NCI-H226 (cell line): ENCODE measurements at regions not wholly inside any gene's neighbourhood (a gene's known extent, or its start where the extent isn't known, plus 50 kb on each side); places are given as distances from the start of the nearest gene placed in this dataset.

ENCODE experiments used
- DNase-seq: peaks from one replicate; pipeline ENCODE4 v3.0.0-alpha.2; 2015

DNA sequence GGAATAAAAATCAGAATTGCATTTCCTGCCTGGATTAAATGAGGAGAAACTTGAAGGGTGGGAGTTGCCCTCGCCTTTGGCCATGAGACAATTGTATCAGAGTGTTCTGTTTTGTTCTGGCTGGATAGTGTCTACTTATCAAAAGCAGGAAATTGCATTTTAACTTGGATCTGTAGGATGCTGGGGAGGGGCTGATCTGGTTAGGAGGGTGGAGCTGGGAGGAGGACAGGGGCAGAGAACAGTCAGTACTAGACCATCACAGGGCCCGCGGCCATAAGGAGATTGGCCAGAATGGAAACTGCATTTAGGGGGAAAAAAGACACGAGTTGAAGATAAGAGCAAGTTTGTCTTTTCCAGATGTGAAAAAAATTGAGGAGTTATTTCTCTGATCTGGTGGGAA lies 199.1 kb upstream of the POU3F3 start:
- no peak for DNase-seq

DNA sequence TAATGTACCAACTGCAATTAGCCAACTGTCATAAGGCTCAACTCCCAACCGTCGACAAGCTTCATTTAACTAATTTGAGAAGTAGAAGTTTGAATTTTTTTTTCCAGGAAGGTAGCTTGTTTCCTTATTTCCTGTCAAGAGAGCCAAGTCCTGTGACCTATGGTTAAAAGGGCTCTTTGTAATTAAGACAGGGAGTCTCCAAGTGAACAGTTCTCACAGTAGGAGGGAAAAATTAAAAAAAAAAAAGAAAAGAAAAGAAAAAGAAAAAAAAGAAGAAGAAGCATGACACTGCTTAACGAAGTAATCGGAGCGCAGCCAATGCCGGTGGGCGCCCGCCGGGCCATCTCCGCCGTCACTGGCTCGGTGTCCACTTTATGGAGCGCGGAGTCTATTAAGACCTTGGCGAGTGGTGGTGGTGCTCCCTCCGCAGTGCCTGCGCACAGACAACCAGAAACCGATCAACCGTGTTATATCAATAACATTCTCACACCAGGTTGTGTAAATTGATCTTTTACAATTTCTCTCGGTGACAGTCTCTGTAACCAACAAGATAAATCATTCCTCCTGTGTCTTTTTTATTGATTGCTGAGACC lies 197.2 kb upstream of the POU3F3 start:
- DNase-seq, result no peak

DNA sequence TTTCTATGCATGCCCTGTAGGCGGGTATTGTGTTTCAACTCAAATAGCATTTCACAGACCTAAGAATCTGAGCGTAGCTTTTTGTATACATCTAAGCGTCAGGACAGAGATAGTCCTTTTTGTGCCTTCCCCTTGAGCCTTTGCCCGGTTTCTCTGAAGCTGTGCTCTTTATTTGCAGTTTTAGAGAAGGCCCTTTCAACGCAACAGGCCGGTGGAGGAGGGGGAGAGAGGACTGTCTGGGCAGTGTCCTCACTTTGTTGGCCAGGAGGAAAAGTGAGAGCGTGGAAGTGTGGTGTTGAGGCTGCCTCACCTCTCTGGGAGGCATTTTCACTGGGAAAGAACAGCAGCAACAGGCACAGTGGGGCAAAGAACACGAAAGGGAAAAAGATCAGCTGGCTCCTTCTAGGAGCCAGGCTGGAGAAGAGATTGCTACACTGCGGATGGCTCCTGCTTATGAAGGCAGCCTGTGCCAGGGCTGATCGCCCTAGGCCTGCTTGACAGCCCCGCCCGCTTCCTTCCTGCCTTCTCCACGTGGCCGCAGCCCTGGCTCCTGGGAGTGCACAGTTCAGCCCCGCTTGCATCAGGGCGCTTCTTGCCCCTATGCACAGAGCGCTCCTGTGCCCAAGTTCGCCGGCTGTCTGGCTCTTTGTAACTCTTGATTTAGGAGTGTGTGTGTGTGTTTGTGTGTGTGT lies 195.6 kb upstream of the POU3F3 start:
- DNase-seq, result no peak

DNA sequence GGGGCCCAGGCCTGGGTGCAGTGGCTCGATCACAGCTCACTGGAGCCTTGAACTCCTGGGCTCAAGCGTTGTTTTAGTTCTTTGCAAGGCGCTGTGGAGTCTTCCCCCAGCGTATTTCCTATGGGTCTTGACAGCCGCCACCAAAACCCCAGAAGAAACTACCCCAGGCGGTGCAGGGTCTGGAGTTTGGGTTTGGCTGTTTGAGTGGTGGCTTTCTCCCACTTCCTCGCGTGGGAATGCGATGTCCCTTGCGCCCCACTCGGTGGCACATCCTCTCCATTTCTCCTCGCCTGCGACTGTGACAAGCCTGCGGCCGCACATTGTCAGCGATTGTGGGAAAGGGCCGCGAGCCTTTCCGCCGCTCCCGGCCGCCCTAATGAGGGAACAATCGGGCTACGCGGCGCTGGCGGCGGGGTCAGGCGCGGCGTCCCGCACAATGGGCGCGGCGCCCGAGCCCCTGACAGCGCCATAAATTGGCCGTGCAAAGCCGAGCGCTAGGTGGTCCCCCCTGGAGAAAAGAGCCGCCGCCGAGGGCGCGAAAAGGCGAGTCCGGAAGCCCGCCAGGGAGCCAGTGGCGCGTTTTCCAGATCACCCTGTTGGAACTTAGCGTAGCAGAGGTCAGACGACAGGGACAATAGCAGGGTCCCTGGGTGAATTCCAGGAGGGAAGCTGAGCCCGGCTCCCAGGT lies 194.9 kb upstream of the POU3F3 start:
- DNase-seq, result no peak

DNA sequence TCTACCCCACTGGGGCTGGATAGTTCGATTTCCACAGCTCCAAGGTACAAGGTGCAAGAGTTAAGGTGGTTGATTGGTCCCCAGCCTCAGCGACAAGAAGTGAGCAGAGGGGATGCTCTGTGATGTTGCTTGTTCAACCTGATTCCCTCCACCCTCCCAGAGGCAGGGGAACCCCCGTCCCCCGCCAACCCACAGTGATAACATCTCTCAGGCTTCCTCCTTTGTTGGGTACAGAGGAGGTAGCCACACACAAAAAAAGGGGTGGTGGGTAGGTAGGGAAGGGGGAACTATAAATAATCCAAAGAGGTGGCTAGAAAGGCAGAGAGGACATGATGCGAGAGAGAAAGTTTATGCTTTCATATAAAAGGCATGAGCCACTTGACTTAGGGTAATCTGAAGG lies 192.9 kb upstream of the POU3F3 start:
- DNase-seq, result no peak

DNA sequence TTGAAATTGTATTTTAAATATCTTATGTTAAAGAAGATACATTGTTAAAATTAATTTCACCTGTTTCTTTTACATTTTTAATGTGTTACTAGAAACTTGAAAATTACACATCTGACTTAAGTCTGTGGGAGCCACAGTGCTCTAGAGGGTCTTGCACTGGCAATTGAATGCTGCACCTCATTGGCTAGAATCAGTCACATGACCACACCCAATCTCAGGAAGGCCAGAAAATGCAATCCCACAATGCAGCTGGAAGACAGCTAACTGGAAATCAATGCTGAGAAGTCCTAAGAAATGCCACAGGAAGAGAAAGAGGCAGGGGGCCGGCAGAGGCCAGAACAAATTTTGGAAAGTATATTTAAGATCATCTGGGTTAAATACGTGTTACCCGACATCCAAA lies 189.2 kb upstream of the POU3F3 start:
- DNase-seq, result no peak

DNA sequence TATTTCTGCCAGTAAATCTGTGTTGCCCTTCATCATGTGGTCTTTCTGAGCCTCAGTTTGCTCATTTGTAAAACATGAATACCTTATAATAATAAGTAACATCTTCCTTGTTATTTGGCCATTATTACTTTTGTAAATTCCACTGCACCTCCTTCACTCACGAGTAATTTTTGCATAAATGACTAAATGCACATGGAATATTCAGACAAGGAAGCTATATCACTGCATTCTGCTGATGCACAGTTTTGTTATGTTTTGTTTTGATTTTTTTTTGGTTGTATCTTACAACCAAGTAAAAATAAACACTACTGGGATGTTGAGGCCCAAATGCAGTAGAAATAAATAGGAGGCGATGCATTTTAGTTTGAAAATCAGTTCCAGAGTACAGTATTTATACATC lies 185.3 kb upstream of the POU3F3 start:
- no peak for DNase-seq

DNA sequence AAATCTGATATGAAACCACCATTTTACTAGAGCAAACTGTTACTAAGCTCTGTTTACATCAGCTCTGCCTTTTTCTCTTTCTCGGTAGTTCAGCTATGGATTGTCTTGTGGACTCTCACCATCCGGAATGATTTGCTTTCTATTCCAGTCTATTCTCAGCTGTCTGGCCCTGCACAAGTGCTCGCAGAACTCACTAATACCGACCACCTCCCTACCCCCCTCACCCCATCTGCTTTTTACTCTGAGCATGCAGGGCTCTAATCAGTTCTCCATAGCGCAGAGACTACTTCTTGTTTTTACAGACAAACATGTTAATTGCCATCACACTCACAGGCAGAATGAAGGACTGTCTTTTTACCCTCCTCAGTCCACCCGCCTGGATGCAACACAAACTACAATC lies 180.7 kb upstream of the POU3F3 start:
- DNase-seq, result no peak

DNA sequence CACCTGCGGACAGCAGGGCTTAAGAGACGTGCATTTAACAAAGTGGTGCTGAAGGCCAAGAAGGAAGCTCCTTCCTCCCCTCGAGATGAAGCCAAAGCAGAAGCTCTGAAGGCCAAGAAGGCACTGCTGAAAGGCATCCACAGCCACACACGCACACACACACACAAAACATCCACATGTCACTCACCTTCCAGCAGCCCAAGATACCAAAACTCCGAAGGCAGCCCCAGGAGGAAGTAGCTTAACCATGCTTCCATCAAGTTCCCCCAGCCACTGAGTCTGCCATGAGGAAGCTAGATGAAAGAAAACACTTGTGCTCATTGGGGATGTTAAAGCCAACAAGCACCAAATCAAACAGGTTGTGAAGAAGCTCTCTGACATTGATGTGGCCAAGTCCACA lies 175.7 kb upstream of the POU3F3 start:
- no peak for DNase-seq

DNA sequence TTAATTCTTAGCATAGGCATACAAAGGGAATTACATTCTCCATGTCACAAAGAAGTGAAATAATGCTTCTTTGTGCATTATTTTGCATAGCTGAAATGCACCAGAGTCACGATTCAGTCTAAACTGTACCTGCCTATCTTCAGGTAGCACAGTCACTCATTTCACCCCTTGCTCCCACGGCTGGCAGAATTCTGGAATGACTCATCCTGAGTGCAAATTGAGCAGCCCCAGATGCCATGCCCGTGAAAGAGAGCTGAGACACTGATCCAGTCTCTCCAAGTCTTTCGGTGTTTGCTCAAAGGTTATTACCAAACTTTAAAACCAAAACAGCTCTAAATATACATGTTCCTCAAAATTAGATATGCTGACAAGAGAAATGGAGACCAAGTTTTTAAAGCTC lies 168.3 kb upstream of the POU3F3 start:
- DNase-seq, result no peak

DNA sequence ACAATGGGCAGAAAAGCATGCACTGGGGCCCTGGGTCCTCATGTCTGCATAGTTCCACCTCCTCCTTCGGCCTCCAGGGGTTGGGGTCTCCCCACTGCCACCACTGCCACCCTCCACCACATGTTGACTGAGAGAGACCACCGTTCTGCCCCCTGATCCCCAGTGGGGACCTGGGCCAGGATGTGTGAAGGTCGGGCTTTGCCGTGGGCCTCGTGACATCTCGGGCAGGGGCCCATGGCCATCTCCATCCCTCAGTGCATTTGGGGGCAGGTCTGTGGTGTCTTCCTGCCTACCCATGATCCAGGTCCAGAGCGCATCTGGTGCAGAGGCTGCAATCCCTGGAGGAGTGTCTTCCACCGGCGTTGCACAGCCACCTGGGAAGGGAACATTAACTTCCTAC lies 166.8 kb upstream of the POU3F3 start:
- no peak for DNase-seq

DNA sequence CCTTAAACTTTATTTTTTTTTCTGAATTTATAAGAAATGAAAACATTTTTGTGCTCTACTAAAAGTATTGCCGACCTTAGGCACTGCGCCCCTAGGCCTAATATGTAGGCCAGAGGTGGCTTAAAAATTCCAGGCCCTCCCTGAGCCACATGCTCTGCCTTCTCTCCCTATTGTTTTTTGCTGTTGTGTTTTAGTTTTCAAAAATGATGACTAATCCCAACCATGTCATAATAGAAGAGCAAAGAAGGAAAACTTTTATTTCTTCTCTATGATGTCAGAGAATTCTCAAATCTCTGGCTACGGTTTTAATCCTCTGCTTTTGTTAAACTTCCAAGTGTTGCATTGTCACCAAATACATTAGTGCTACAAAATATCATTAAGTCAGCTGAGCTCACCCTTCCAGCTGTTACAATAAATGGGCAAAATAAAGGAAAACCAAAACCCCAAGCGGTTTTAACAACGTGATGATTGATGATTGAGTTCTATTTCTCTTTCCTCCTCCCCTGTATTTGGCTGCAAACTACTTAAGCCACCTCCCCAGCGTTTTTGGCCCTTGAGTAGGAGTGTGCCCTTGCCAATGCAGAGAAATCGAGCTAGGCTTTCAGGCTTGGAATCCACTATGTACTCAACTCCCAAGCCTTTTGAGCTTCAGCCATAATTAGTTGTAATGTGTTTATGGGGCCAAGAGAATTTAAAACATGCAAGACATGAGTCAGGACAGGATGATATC lies 163.5 kb upstream of the POU3F3 start:
- no peak for DNase-seq

DNA sequence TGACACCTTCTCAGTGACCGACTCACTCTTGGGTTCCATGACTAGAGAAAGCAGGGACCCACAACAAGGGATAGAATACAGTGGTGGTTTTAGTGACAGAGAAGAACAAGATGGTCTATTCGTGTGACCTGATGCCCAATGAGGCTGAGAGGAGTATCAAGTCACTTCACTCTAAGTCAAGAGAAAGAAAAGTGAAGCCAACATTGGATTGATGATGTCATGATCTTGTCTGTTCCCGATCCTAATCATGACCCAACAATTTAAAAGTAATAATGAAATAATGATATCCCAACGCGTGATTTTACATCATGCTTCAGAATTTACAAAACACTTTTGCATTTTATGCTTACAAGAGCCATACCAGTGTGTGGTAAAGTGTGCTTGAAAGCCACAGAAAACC lies 155.6 kb upstream of the POU3F3 start:
- no peak for DNase-seq

DNA sequence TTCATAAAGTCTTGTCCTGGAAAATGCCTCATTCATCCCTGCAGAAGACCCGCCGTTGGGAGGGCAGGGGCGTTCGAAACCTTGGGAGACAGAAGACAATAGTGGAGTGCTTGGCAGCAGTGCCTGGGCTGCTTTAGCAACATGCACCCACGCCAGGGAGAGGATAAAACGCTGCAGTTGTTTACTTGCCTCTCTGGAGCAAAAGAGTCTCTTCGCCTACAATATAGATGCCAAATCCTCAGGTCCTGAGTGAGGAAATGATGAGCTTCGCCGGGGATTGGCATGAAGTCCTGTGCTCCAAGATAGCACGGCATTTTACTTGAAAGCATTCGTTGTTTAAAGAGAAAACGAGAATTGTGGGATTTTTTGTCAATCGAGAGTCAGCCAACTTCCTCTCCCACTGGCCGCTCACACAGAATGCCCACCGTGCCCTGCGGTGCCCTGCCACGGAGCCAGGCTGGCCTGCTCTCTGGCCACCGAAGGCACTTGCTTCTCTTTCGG lies 152.5 kb upstream of the POU3F3 start:
- no peak for DNase-seq

DNA sequence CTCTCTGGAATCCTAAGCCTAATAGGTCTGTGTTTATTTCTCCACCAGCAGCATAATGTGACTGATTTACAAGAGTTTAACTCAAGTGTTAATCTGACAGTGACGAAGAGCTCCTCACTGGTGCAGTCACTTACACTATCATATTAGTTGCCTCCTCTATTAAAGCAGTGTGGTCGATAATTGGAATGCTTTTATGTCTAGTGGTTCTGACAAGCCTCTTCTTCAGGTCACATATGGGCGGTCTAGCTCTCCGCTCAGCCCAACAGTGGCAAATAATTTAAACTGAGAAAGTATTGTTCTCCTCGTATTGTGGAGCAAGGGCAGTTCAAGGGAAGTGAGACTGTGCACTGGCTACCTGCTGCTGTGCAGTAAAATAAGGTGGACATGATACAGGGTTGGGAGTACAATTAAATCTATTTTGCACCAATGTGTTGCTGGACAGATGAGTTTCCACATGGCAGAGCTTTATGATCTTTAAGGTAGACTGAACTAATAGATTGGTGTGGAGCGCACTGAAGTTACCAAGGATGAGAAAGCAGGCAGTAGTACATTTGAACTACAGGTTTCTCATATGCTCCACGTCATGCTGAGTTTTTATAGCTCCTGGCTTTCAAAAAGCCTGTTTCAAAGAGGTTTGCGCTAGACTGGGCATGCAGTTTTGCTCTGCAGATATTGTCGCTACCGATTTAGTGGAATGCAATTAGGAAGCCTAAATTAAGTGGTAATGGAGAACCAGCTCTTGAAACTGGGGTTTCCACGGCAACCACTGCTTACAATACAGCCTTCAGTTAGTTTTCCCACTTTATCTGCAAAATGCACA lies 151.7 kb upstream of the POU3F3 start:
- DNase-seq, result no peak

DNA sequence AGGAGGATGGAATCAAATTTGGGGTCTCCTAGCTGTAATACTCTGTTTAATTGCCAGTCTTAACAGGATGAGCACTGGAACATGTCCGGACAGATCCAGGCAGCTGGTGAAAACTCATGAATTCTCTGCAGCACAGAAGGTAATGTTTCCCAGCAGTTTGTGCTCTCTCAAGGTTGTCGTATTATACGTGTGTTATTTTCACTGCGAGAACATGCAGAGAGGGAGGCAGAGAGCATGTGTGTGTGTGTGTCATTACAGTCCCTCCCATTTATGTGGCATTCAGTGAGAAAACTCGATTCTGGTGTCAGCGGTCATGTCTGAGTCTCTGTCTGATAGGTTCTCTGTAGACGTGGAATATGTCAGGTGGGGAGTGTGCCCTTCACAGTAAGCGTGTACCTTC lies 150.2 kb upstream of the POU3F3 start:
- no peak for DNase-seq

DNA sequence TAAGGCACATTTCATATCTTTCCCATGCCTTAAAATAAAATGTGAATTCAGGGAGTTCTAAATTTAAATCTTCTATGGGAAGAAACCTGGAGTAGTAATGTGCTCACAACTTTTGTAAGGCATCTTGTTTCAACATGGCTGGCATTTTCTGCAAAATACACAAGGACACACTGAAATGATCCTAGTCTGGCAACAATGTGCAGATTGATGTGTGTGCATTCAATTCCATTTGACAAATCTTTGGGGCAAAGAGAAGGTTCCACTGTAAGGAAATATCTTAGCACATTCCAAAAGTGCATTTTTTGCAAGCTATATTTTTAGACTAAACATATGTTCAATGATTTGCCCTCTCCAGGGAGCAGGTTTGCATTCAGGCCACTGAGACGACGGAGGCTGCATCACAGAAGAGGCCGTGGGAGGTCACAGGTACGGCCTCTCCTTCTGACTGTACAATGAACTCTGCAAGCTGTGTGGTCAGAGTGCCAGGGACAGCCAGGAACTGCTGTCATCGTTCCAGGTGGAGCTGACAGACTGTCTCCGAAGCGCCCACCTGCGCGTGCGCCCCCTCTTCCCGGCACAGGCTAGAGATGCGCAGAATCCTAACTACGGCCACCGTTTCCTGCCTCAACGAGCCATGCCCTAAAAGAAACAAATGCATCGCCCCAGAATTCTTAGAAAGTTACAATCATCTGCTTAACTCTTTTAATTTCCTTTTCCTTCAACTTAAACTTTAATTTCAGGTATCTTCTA lies 149.2 kb upstream of the POU3F3 start:
- no peak for DNase-seq

DNA sequence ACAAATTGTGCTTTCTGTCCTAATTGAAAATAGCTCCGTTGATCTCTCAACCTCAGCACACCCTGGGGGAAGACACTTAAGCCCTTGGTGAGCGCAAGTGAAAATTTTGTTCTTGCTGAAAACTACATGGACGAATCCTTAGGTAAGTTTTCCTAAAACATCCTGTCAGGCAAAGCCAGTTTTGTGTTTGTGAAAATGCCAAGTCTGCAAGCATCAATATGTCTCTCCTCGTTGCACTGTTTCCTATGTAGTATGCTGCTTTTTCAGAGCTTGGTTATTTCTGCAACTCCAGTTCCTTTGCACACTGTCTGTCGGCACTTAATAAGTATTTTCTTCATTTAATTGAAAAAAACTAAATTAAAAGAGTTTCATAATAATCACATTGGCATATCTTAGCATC lies 146.9 kb upstream of the POU3F3 start:
- DNase-seq, result no peak

DNA sequence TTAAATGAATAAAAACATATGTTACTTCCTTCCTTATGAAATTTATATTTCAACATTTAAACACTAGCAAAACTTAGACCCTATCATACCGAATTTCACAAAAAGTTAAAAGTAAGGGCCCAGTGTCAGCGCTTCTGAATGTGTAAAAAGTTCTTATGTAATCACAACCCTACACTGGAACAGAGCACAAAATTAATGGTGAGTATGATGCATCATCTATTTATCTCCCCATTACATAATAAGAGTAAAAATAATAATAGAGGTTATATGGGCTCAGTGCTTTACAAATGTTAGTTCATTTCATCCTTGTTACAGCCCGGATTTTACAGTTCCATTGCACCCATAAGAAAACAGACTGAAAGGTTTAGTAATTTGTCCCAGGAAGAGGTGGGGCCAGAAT lies 144.9 kb upstream of the POU3F3 start:
- no peak for DNase-seq

DNA sequence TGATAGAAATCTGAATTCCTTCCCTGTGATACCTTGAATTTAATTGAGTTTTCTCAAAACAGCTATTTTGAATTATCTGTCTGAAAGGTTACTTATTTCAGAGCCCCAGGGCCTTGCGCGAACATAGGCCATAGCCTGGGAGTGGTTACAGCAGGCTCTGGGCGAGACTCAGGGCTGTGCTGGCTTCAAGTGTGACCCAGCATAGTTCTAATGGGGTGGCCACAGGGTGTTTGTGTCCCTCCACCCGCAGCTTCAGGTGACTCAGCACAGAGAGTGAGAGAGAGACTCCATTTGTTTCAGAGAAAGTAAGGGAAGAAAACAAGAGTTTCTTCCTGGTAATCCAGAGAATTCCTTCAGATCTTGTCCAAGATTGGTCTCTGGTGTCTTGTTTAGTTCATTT lies 137.9 kb upstream of the POU3F3 start:
- no peak for DNase-seq

DNA sequence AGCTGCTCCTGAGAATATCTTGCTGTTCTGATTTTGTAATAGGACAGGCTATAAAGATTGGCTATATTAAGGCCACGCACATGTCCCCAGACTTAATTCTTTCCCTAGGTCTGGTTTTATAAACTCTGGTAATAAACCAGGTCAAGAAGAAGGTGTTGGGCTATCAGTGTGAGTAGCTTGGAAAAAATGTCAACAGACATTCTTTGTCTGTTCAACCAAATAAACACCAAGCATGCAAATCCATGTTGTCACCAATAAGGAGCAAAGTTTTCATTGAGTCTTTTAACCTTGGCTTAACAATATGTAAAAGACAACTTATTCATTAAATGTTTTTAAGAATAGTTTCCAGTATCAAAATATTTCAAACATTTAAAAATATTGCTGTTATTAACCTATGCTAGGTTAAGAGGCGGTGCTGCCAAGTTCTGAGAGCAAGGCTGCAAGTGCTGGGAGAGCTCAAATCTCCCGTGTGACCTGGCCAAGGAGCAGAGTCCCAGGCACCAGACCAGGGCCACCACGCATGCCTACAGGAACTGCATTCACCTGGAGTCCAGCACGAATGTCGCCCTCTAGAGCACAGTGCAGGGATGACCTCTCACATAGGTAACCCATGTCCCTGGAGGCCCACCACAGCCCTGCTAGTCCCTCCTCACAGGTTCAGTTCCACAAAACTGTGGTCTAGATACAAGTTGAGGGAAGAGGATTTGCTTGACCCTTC lies 120.5 kb upstream of the POU3F3 start:
- no peak for DNase-seq
